ENCODE measurements at regions not wholly inside any gene's neighbourhood (a gene's known extent, or its start where the extent isn't known, plus 50 kb on each side); places are given as distances from the start of the nearest gene placed in this dataset.

GRCh38 chr6:744666-745353 lies 51.9 kb upstream of the EXOC2 start:
- Mint-ChIP-seq H3K4me1 (no peaks in the 10 kb centered on the region), H3K36me3 (ENCODE audit: low read depth) (no peaks in the 10 kb centered on the region), H3K27me3 (no peaks in the 10 kb centered on the region), H3K4me3 (no peak overlapping the region), H3K27ac (no peak overlapping the region), H3K9me3 (no peaks in the 10 kb centered on the region)
- ATAC-seq (replicated peaks), result no peak

- ATAC-seq (replicated peaks), result no peak
- no peaks in the 10 kb centered on the region for H3K27me3 Mint-ChIP-seq
- no peaks in the 10 kb centered on the region for H3K4me1 Mint-ChIP-seq
- no peaks in the 10 kb centered on the region for H3K36me3 Mint-ChIP-seq (ENCODE audit: low read depth)
- H3K9me3 Mint-ChIP-seq, result no peaks in the 10 kb centered on the region
- no peak overlapping the region for H3K27ac Mint-ChIP-seq
- no peak overlapping the region for H3K4me3 Mint-ChIP-seq
Observed at GRCh38 chr6:743320-744096, 50.6 kb upstream of the EXOC2 start.
